T-cell (primary cell): ENCODE measurements at regions not wholly inside any gene's neighbourhood (a gene's known extent, or its start where the extent isn't known, plus 50 kb on each side); places are given as distances from the start of the nearest gene placed in this dataset.

Source experiments
- ATAC-seq, 4 experiments: fragments of 200-7000 bp in 3 of 4; fragments of 150-1000 bp in 1 of 4; cut with Tn5 transposase; replicated peaks in 1 of 4; 1 replicate in 3 of 4; 2 replicates in 1 of 4; pipeline ENCODE4 v1.10.0; 2021; ENCODE audit warnings: moderate library complexity in 3 of 4, mild to moderate bottlenecking in 2 of 4, moderate number of reproducible peaks in 1 of 4
- CTCF ChIA-PET, 2 donors: fragments of 300-600 bp; sonication (Branson Sonifier 250); formaldehyde crosslinking; loops; one replicate each; lab custom pipeline; 2022; ENCODE audit warnings: antibody characterized with exemption in 2 of 2; lab: Charles Lee
- POLR2A ChIA-PET, 2 donors: fragments of 300-600 bp; sonication (Branson Sonifier 250); formaldehyde crosslinking; loops; one replicate each; lab custom pipeline; 2022; ENCODE audit warnings: antibody characterized with exemption in 2 of 2; lab: Charles Lee
- DNase-seq, 35 experiments: peaks; one replicate each; pipeline versions ENCODE4 v3.0.0 to v3.0.0-alpha.2; 2013 to 2023
- H3K27ac ChIP-seq: one replicate; pipeline ENCODE4 v1.5.1; 2013; ENCODE audit warnings: low read length
- H3K27me3 ChIP-seq, 2 experiments: replicated peaks in 1 of 2; 1 replicate in 1 of 2; 2 replicates in 1 of 2; pipeline versions ENCODE4 v1.6.1 to v1.7.0; 2013; ENCODE audit warnings: low read length in 1 of 2, mixed read lengths in 1 of 2; ENCODE audit not compliant: control insufficient read depth in 2 of 2, insufficient read depth in 2 of 2; ENCODE audit errors: extremely low read depth in 1 of 2
- H3K36me3 ChIP-seq, 2 donors: 1 replicate in 1 of 2; 2 replicates in 1 of 2; pipeline versions ENCODE4 v1.6.1 to v1.7.0; 2013; ENCODE audit warnings: low read length in 1 of 2; ENCODE audit not compliant: control insufficient read depth in 2 of 2, insufficient read depth in 1 of 2; ENCODE audit errors: extremely low read depth in 1 of 2
- H3K4me1 ChIP-seq, 2 experiments: 1 replicate in 1 of 2; 2 replicates in 1 of 2; pipeline versions ENCODE4 v1.6.1 to v1.7.0; 2013; ENCODE audit warnings: low read length in 2 of 2, mixed read lengths in 1 of 2; ENCODE audit not compliant: insufficient read depth in 2 of 2, control insufficient read depth in 1 of 2; ENCODE audit errors: extremely low read depth in 1 of 2
- H3K4me3 ChIP-seq, 2 donors: 1 replicate in 1 of 2; 2 replicates in 1 of 2; pipeline versions ENCODE4 v1.5.1 to v1.7.0; 2013; ENCODE audit warnings: mild to moderate bottlenecking in 2 of 2, low read length in 1 of 2, moderate library complexity in 1 of 2; ENCODE audit not compliant: control insufficient read depth in 1 of 2; ENCODE audit errors: extremely low read depth in 1 of 2
- H3K9me3 ChIP-seq: 2 replicates; pipeline ENCODE4 v1.7.0; 2013
- H3K27ac Mint-ChIP-seq, 2 donors: one replicate each; pipeline ENCODE4 v1.8.0; 2020 to 2021; ENCODE audit warnings: mild to moderate bottlenecking in 2 of 2, mixed read lengths in 2 of 2
- H3K27me3 Mint-ChIP-seq, 2 donors: one replicate each; pipeline ENCODE4 v1.8.0; 2021 to 2022; ENCODE audit warnings: mixed read lengths in 2 of 2
- H3K36me3 Mint-ChIP-seq: one replicate; pipeline ENCODE4 v1.8.0; 2021; ENCODE audit warnings: mixed read lengths
- H3K4me1 Mint-ChIP-seq, 3 donors: one replicate each; pipeline ENCODE4 v1.8.0; 2020 to 2022; ENCODE audit warnings: mixed read lengths in 3 of 3, mild to moderate bottlenecking in 1 of 3
- H3K4me3 Mint-ChIP-seq, 3 donors: one replicate each; pipeline ENCODE4 v1.8.0; 2020 to 2022; ENCODE audit warnings: mild to moderate bottlenecking in 3 of 3, mixed read lengths in 3 of 3, moderate library complexity in 3 of 3
- H3K9me3 Mint-ChIP-seq, 3 donors: one replicate each; pipeline ENCODE4 v1.8.0; 2020 to 2022; ENCODE audit warnings: mixed read lengths in 3 of 3
- WGBS: methylation state at CpG from one replicate; pipeline ENCODE4 v1.1.5; 2013; ENCODE audit warnings: missing lambda C conversion rate; ENCODE audit not compliant: insufficient coverage; 5-methylcytosine and 5-hydroxymethylcytosine counted together

- no peaks in the 10 kb centered on the region for H3K4me1 Mint-ChIP-seq
- H3K36me3 Mint-ChIP-seq: no peaks in the 10 kb centered on the region
- Histone ChIP-seq H3K27me3 (peaks cover 0 to 8% of the 10 kb centered on the region in 2 experiments), H3K4me1 (no peaks in the 10 kb centered on the region), H3K27ac (no peak overlapping the region), H3K9me3 (no peaks in the 10 kb centered on the region), H3K4me3 (no peak overlapping the region), H3K36me3 (no peaks in the 10 kb centered on the region)
- H3K27me3 Mint-ChIP-seq: peaks cover 0 to 5% of the 10 kb centered on the region in 2 donors
- no peaks in the 10 kb centered on the region for H3K9me3 Mint-ChIP-seq
- H3K4me3 Mint-ChIP-seq: no peak overlapping the region
- CTCF ChIA-PET: interaction anchor here in 1 of 2 donors (0.7 kb wide), 1 partner anchor 631 kb away, joined by 4 read pairs; no protein-coding TSS in a partner anchor
- DNase-seq (no peak), ATAC-seq (no peak)
- POLR2A ChIA-PET: no interaction called here
- 88% methylated on average over 18 of the region's 32 CpGs for WGBS
- no peak overlapping the region for H3K27ac Mint-ChIP-seq
Observed at GRCh38 chr14:105840266-105841021, 314.1 kb downstream of the TMEM121 start.

- H3K36me3 Mint-ChIP-seq: no peaks in the 10 kb centered on the region
- H3K27ac Mint-ChIP-seq: no peak overlapping the region
- peak in 1 of 35 experiments; percentile 5 for DNase-seq
- no peak overlapping the region for H3K4me3 ChIP-seq
- no peaks in the 10 kb centered on the region for H3K4me1 Mint-ChIP-seq
- CTCF ChIA-PET: no interaction called here
- no peaks in the 10 kb centered on the region for H3K4me1 ChIP-seq
- no peaks in the 10 kb centered on the region for H3K9me3 Mint-ChIP-seq
- 86% methylated on average over 26 of the region's 29 CpGs for WGBS
- H3K9me3 ChIP-seq: no peaks in the 10 kb centered on the region
- peaks cover 0 to 8% of the 10 kb centered on the region in 2 experiments for H3K27me3 ChIP-seq
- H3K4me3 Mint-ChIP-seq: no peak overlapping the region
- H3K27me3 Mint-ChIP-seq: peaks cover 0 to 5% of the 10 kb centered on the region in 2 donors
- ATAC-seq: no peak
- H3K27ac ChIP-seq: no peak overlapping the region
- POLR2A ChIA-PET: no interaction called here
- H3K36me3 ChIP-seq: no peaks in the 10 kb centered on the region
Observed at GRCh38 chr14:105841022-105842009, 314.9 kb downstream of the TMEM121 start.

- no peak overlapping the region for H3K27ac Mint-ChIP-seq
- peaks cover 0 to 7% of the 10 kb centered on the region in 2 experiments for H3K27me3 ChIP-seq
- H3K4me3 Mint-ChIP-seq: no peak overlapping the region
- ATAC-seq: no peak
- H3K4me1 ChIP-seq: no peaks in the 10 kb centered on the region
- H3K27me3 Mint-ChIP-seq: peaks cover 0 to 5% of the 10 kb centered on the region in 2 donors
- ChIA-PET CTCF (no interaction called here), POLR2A (no interaction called here)
- H3K27ac ChIP-seq: no peak overlapping the region
- no peaks in the 10 kb centered on the region for H3K4me1 Mint-ChIP-seq
- H3K36me3 Mint-ChIP-seq: no peaks in the 10 kb centered on the region
- peak in 1 of 35 experiments; percentile 0 for DNase-seq
- H3K4me3 ChIP-seq: no peak overlapping the region
- H3K36me3 ChIP-seq: no peaks in the 10 kb centered on the region
- 60% methylated on average over 3 of the region's 4 CpGs for WGBS
- H3K9me3 ChIP-seq: no peaks in the 10 kb centered on the region
- no peaks in the 10 kb centered on the region for H3K9me3 Mint-ChIP-seq
Observed at GRCh38 chr14:105842105-105842504, 315.7 kb downstream of the TMEM121 start.

- Mint-ChIP-seq H3K9me3 (no peaks in the 10 kb centered on the region), H3K27me3 (no peaks in the 10 kb centered on the region), H3K4me1 (no peaks in the 10 kb centered on the region), H3K27ac (no peak overlapping the region), H3K4me3 (no peak overlapping the region), H3K36me3 (no peaks in the 10 kb centered on the region)
- ChIA-PET CTCF (no interaction called here), POLR2A (no interaction called here)
- Histone ChIP-seq H3K36me3 (no peaks in the 10 kb centered on the region), H3K27me3 (no peaks in the 10 kb centered on the region), H3K4me3 (no peak overlapping the region), H3K9me3 (no peaks in the 10 kb centered on the region), H3K27ac (no peak overlapping the region), H3K4me1 (no peaks in the 10 kb centered on the region)
- ATAC-seq (no peak), DNase-seq (peak in 2 of 35 experiments; percentile 0 to 10)
- 68% methylated on average over 13 of the region's 13 CpGs for WGBS
Observed at GRCh38 chr14:105843444-105844046, 317.2 kb downstream of the TMEM121 start.

- Mint-ChIP-seq H3K4me3 (no peak overlapping the region), H3K36me3 (no peaks in the 10 kb centered on the region), H3K27ac (no peak overlapping the region), H3K27me3 (no peaks in the 10 kb centered on the region), H3K4me1 (no peaks in the 10 kb centered on the region), H3K9me3 (no peaks in the 10 kb centered on the region)
- DNase-seq: peak in 1 of 35 experiments; percentile 6
- 88% methylated on average over 15 of the region's 16 CpGs for WGBS
- Histone ChIP-seq H3K4me3 (no peak overlapping the region), H3K27ac (no peak overlapping the region), H3K36me3 (no peaks in the 10 kb centered on the region), H3K9me3 (no peaks in the 10 kb centered on the region), H3K4me1 (no peaks in the 10 kb centered on the region), H3K27me3 (no peaks in the 10 kb centered on the region)
- no peak for ATAC-seq
- POLR2A ChIA-PET: no interaction called here
- CTCF ChIA-PET: no interaction called here
Observed at GRCh38 chr14:105844047-105844630, 317.8 kb downstream of the TMEM121 start.
